HepG2 (cell line): ENCODE measurements at regions not wholly inside any gene's neighbourhood (a gene's known extent, or its start where the extent isn't known, plus 50 kb on each side); places are given as distances from the start of the nearest gene placed in this dataset.

Source experiments
- BRD4 ChIP-seq: sonication (generic); formaldehyde crosslinking; IDR thresholded peaks from 2 replicates; pipeline ENCODE4 v1.4.0; 2020; ENCODE audit warnings: missing genetic modification reagents
- ERF ChIP-seq: IDR thresholded peaks from 2 replicates; pipeline ENCODE4 v1.6.1; 2018; ENCODE audit warnings: missing biosample characterization, missing genetic modification reagents
- FOXP1 ChIP-seq, 2 experiments: fragments of 450-650 bp in 1 of 2; IDR thresholded peaks; 2 replicates each; pipeline ENCODE4 v1.6.1; 2017 to 2018; ENCODE audit warnings: antibody characterized with exemption in 1 of 2
- GATAD2A ChIP-seq: IDR thresholded peaks from 2 replicates; pipeline ENCODE4 v1.6.1; 2016
- HIC2 ChIP-seq: sonication (generic); formaldehyde crosslinking; IDR thresholded peaks from 2 replicates; pipeline ENCODE4 v1.9.0; 2022; ENCODE audit warnings: low read depth, missing genetic modification reagents
- LCORL ChIP-seq, 2 experiments: fragments of 450-650 bp in 1 of 2; sonication (generic) in 1 of 2; formaldehyde crosslinking in 1 of 2; IDR thresholded peaks; 2 replicates each; pipeline versions ENCODE4 v1.5.0 to v1.6.1; 2017 to 2020; ENCODE audit warnings: antibody characterized with exemption in 1 of 2, missing genetic modification reagents in 1 of 2
- NCOR1 ChIP-seq: fragments of 200-600 bp; sonication (generic); IDR thresholded peaks from 2 replicates; pipeline ENCODE4 v1.7.0; 2017; ENCODE audit warnings: antibody characterized with exemption, low read length, borderline replicate concordance
- NR0B2 ChIP-seq: sonication (generic); formaldehyde crosslinking; IDR thresholded peaks from 2 replicates; pipeline ENCODE4 v1.4.0; 2020; ENCODE audit warnings: mild to moderate bottlenecking, missing genetic modification reagents
- PAX8 ChIP-seq: sonication (generic); formaldehyde crosslinking; IDR thresholded peaks from 2 replicates; pipeline ENCODE4 v1.8.0; 2022; ENCODE audit warnings: mild to moderate bottlenecking, missing genetic modification reagents, borderline replicate concordance
- ZNF180 ChIP-seq: sonication (generic); formaldehyde crosslinking; IDR thresholded peaks from 2 replicates; pipeline ENCODE4 v1.4.0; 2020; ENCODE audit warnings: low read depth, missing genetic modification reagents, borderline replicate concordance
- ZNF230 ChIP-seq: sonication (generic); formaldehyde crosslinking; IDR thresholded peaks from 2 replicates; pipeline ENCODE4 v1.4.0; 2020; ENCODE audit warnings: mild to moderate bottlenecking, missing genetic modification reagents
- ZNF331 ChIP-seq: sonication (generic); formaldehyde crosslinking; IDR thresholded peaks from 2 replicates; pipeline ENCODE4 v1.4.0; 2020; ENCODE audit warnings: missing genetic modification reagents
- ZNF510 ChIP-seq: sonication (generic); formaldehyde crosslinking; IDR thresholded peaks from 2 replicates; pipeline ENCODE4 v1.4.0; 2020; ENCODE audit warnings: low read depth, mild to moderate bottlenecking, missing genetic modification reagents
- ZNF567 ChIP-seq: sonication (generic); formaldehyde crosslinking; IDR thresholded peaks from 2 replicates; pipeline ENCODE4 v1.8.1; 2023; ENCODE audit warnings: mild to moderate bottlenecking, missing genetic modification reagents, borderline replicate concordance
- ZNF781 ChIP-seq: sonication (generic); formaldehyde crosslinking; IDR thresholded peaks from 2 replicates; pipeline ENCODE4 v1.5.1; 2020; ENCODE audit warnings: borderline replicate concordance, mild to moderate bottlenecking, missing genetic modification reagents; ENCODE audit errors: not compliant biosample characterization
- ZNF879 ChIP-seq: sonication (generic); formaldehyde crosslinking; IDR thresholded peaks from 2 replicates; pipeline ENCODE4 v1.8.1; 2023; ENCODE audit warnings: missing genetic modification reagents
- ZSCAN25 ChIP-seq: sonication (generic); formaldehyde crosslinking; IDR thresholded peaks from 2 replicates; pipeline ENCODE4 v1.8.0; 2022; ENCODE audit warnings: mild to moderate bottlenecking, missing genetic modification reagents
- TF ChIP-seq, protein P1 (sequence below): sonication (generic); formaldehyde crosslinking; IDR thresholded peaks from 2 replicates; pipeline ENCODE4; 2020; ENCODE audit warnings: missing genetic modification reagents, mild to moderate bottlenecking, borderline replicate concordance
- TF ChIP-seq, protein P2 (sequence below): sonication (generic); formaldehyde crosslinking; IDR thresholded peaks from 2 replicates; pipeline ENCODE4 v1.4.0; 2020; ENCODE audit warnings: missing genetic modification reagents
- TF ChIP-seq, protein P3 (sequence below): sonication (generic); formaldehyde crosslinking; IDR thresholded peaks from 2 replicates; pipeline ENCODE4 v1.8.1; 2023; ENCODE audit warnings: mild to moderate bottlenecking, missing genetic modification reagents

DNA sequence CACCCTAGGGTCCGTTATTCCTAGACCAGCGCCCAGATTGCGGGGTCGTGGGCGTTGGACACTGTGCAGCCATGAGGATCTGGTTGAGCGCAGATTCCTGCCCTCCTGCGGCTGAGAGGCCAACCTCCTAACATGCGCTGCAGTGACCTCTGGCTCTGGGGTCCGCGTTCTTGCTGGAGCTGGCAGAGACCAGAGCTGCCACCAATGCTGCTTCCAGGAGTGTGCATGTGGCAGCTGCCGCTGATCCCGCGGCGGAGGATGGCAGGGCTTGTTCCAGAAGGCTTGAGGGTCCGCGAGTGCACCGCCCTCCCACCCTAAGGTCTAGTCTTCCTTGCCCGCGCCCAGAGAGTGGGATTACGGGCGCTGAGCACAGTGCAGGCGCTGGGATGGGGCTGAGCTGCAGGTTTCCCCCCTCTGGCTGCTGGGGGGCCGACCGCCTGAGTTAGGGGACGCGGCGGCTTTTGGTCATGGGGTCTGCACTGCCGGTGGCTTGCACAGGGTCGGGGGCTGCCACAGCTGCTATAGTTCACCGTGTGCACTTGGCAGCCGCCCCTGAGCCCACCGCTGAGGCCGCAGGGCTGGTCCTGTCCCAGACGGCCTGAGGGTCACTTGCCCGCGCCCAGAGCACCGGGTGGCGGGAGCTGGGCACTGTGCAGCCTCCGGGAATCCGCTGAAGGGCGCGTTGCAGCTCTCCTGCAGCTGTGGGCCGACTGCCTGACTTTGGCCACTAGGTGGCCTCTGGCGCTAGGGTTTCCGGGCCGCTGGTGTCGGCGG, 145.9 kb downstream of the CCDC74A start (continued):
- TF ChIP-seq GATAD2A (CRISPR knock-in tag) (peak; percentile 59; the same call in 1 of the 2 replicates), ZNF781 (peak; percentile 47), BRD4 (CRISPR knock-in tag) (no peak), ZNF230 (CRISPR knock-in tag) (no peak), ZNF510 (CRISPR knock-in tag) (no peak), LCORL (IDR thresholded peaks at IDR 0.05) (no peak), LCORL (CRISPR knock-in tag; IDR thresholded peaks at IDR 0.05) (peak; percentile 80; the same call in 1 of the 2 replicates), ZNF180 (CRISPR knock-in tag) (no peak), PAX8 (CRISPR knock-in tag) (no peak), ZNF879 (CRISPR knock-in tag) (no peak), ZSCAN25 (CRISPR knock-in tag) (0 out of 2 replicates have a peak, but pooled peaks have one; percentile 40), NR0B2 (0 out of 2 replicates have a peak, but pooled peaks have one; percentile 33), ZNF331 (CRISPR knock-in tag) (peak; percentile 52; the same call in 1 of the 2 replicates), HIC2 (peak; percentile 92), NCOR1 (no peak), ERF (CRISPR knock-in tag) (peak; percentile 66; the same call in 1 of the 2 replicates), FOXP1 (IDR thresholded peaks at IDR 0.05) (no peak), FOXP1 (CRISPR knock-in tag; IDR thresholded peaks at IDR 0.05) (no peak), ZNF567 (peak; percentile 89)
- TF ChIP-seq, protein P1, sequence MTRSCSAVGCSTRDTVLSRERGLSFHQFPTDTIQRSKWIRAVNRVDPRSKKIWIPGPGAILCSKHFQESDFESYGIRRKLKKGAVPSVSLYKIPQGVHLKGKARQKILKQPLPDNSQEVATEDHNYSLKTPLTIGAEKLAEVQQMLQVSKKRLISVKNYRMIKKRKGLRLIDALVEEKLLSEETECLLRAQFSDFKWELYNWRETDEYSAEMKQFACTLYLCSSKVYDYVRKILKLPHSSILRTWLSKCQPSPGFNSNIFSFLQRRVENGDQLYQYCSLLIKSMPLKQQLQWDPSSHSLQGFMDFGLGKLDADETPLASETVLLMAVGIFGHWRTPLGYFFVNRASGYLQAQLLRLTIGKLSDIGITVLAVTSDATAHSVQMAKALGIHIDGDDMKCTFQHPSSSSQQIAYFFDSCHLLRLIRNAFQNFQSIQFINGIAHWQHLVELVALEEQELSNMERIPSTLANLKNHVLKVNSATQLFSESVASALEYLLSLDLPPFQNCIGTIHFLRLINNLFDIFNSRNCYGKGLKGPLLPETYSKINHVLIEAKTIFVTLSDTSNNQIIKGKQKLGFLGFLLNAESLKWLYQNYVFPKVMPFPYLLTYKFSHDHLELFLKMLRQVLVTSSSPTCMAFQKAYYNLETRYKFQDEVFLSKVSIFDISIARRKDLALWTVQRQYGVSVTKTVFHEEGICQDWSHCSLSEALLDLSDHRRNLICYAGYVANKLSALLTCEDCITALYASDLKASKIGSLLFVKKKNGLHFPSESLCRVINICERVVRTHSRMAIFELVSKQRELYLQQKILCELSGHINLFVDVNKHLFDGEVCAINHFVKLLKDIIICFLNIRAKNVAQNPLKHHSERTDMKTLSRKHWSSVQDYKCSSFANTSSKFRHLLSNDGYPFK = peak; percentile 29; the same call in 1 of the 2 replicates
- TF ChIP-seq, protein P2, sequence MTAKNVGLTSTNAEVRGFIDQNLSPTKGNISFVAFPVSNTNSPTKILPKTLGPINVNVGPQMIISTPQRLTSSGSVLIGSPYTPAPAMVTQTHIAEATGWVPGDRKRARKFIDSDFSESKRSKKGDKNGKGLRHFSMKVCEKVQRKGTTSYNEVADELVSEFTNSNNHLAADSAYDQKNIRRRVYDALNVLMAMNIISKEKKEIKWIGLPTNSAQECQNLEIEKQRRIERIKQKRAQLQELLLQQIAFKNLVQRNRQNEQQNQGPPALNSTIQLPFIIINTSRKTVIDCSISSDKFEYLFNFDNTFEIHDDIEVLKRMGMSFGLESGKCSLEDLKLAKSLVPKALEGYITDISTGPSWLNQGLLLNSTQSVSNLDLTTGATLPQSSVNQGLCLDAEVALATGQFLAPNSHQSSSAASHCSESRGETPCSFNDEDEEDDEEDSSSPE = peak; percentile 70
- TF ChIP-seq, protein P3, sequence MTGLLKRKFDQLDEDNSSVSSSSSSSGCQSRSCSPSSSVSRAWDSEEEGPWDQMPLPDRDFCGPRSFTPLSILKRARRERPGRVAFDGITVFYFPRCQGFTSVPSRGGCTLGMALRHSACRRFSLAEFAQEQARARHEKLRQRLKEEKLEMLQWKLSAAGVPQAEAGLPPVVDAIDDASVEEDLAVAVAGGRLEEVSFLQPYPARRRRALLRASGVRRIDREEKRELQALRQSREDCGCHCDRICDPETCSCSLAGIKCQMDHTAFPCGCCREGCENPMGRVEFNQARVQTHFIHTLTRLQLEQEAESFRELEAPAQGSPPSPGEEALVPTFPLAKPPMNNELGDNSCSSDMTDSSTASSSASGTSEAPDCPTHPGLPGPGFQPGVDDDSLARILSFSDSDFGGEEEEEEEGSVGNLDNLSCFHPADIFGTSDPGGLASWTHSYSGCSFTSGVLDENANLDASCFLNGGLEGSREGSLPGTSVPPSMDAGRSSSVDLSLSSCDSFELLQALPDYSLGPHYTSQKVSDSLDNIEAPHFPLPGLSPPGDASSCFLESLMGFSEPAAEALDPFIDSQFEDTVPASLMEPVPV (CRISPR knock-in tag) = 0 out of 2 replicates have a peak, but pooled peaks have one; percentile 75
